ENCODE measurements at regions not wholly inside any gene's neighbourhood (a gene's known extent, or its start where the extent isn't known, plus 50 kb on each side); places are given as distances from the start of the nearest gene placed in this dataset.

DNA sequence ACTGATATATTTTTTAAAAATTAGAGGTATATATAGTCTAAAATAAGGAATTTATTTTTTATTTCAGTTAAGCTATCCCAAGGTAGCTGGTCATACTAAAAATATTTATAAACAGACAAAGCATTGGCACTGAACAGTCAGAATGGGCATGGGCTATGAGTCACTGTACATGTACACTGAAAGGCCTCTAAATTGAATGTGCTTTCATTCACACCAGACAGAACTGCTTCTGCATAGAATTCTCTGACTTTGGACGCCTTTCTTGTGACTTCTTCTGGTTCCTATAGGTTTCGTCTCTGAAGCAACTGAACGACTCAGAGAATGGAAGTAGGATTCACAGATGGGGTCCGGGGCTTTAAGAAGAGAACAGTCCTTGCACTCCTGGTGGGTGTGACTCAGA lies 394.8 kb upstream of the MEF2C start:
- TF ChIP-seq POLR2A (IDR thresholded peaks at IDR 0.05; ENCODE audit: low read depth, low read length) (no peak), TAF1 (IDR thresholded peaks at IDR 0.05; ENCODE audit: borderline replicate concordance, low read depth, low read length) (no peak)

Measured in GM12892 (cell line).